HL-60 (cell line): ENCODE measurements at regions not wholly inside any gene's neighbourhood (a gene's known extent, or its start where the extent isn't known, plus 50 kb on each side); places are given as distances from the start of the nearest gene placed in this dataset.

Experiments used
- CTCF ChIP-seq: IDR thresholded peaks from one replicate; pipeline ENCODE4 v1.5.1; 2011; ENCODE audit warnings: low read length, control low read depth, inconsistent platforms; ENCODE audit not compliant: insufficient read depth
- GABPA ChIP-seq: IDR thresholded peaks from 2 replicates; pipeline ENCODE4 v1.6.1; 2012; ENCODE audit warnings: low read depth
- POLR2AphosphoS5 ChIP-seq: IDR thresholded peaks from 2 replicates; pipeline ENCODE4 v1.6.1; 2012; ENCODE audit warnings: low read depth
- REST ChIP-seq: IDR thresholded peaks from 2 replicates; pipeline ENCODE4 v1.6.1; 2012; ENCODE audit warnings: low read depth; ENCODE audit not compliant: insufficient replicate concordance
- SPI1 ChIP-seq: IDR thresholded peaks from 2 replicates; pipeline ENCODE4 v1.6.1; 2012; ENCODE audit warnings: low read depth, mild to moderate bottlenecking, borderline replicate concordance

- TF ChIP-seq CTCF (no peak), REST (no peak), POLR2AphosphoS5 (no peak), GABPA (no peak), SPI1 (no peak)
Observed at GRCh38 chr18:73446502-73446901, 578.7 kb upstream of the NETO1 start.
